SH-SY5Y (cell line): ENCODE measurements at regions not wholly inside any gene's neighbourhood (a gene's known extent, or its start where the extent isn't known, plus 50 kb on each side); places are given as distances from the start of the nearest gene placed in this dataset.

Source experiments
- GATA2 ChIP-seq: IDR thresholded peaks from 2 replicates; pipeline ENCODE4 v1.6.1; 2011; ENCODE audit warnings: mild to moderate bottlenecking, low read depth, low read length
- GATA3 ChIP-seq: IDR thresholded peaks from 2 replicates; pipeline ENCODE4 v1.6.1; 2011; ENCODE audit warnings: low read depth, mild to moderate bottlenecking, low read length, moderate library complexity

DNA sequence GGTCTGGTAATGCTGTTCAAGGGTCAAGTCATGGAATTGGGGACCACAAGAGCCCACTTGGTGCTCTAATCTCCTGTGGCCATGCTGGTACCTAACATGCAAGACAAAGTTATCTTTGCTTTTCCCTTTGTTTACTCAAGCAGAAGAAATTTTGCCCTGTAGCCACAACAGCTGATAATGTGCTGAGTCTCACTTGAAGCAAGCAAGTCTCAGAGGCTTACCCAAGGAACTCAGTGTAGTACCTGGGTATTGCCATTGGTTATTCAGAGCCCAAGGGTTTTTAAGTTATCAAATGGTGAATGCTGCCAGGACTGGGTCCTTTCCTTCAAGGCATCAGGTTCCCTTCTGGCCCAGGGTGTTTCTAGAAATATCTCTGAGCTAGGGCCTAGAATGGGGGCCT is 198.9 kb upstream of the RNPC3 start:
- TF ChIP-seq GATA2 (no peak), GATA3 (no peak)

DNA sequence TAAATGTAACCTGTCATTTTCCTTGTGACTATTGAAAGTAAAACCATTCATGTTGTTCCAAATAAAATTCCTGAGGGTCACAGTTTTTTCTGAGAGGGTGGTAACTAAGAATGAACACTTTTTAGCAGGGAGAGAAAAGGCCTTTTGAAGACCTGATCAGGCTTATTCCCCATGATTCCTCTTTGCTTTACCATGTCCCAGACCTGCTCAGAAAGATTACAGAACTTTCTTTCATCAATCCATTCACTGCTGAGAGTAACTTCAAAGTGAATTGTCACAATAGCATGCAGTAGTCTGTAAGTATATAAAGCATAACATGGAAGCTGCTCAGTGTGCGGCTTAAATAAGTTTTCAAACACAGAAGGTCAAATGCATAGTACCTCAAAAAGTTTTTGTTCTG is 201.5 kb upstream of the COL11A1 start:
- TF ChIP-seq GATA2 = no peak
- no peak for TF ChIP-seq GATA3

DNA sequence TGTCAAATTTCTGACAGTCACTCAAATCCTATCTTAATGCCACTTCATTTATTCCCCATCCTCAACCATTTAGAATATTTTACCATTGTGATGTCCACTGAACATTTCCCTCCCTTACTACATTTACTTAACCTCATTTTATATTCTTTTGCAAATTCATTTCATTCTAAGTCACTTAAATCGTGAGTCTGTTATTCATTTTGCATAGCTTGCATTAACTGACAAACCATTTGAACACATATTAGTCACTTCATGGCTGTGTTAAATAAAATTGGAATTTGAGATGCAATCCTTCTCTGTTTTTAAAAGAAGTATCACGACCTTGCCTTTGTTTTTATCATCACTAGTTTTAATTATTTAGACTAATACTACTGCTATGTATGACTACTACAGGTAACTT is 199.4 kb upstream of the COL11A1 start:
- TF ChIP-seq GATA2 (no peak), GATA3 (no peak)

DNA sequence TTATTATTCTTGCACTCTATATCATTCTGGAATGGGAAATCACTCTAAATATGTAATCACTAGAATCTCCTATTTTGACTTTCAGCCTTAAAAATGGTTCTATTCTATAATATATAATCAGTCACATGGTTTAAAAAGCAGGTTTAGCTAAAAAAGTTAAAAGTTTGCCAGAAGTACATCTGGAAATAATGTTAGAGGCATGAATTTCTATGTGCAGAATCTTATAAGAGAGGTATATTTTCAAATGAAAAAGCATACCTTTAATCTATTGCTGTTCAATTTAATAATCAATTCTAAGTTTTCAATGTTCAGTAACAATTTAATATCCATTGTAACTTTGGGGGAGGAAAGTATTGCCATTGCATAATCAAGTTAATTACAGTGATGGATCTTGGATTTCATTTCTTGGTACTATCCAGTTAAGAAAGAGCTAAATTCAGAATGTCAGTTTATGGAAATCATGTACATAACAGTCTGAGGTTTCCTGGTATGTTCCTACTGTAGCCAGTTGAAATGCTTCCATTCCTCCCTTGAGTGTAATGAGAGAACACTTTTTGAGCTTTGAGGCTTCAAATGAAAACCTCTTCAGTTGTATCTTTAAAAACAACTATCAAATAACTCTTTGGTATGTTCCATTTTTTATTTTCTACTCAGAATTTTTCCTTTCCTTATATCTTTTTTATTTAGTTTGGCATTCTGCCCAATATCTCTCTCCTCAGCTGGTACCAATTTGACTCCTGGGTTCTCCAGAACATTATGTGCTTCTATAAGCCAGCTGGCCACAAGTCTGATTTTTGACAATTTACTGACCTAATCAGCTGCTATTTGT is 175.7 kb upstream of the COL11A1 start:
- TF ChIP-seq GATA2 = no peak
- TF ChIP-seq GATA3 = no peak

DNA sequence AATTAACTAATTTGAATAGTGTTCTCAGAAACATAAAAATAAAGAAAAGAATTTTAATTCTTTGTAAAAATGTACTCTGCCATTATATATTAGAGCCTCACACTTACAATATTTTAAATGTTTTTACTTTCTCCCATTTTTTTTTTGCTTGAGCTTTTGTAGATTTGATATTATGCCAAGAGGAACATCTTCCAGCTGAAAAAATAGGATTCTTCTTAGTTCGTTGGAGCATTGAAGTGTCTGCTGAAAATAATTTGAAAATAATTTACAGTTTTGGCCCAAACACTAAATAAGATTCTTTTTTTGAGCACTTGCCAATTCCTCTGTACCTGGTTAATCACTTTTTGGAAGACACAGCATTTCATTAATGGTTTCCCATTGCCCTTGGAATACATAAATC is 175.0 kb upstream of the COL11A1 start:
- TF ChIP-seq GATA2 (no peak), GATA3 (no peak)

DNA sequence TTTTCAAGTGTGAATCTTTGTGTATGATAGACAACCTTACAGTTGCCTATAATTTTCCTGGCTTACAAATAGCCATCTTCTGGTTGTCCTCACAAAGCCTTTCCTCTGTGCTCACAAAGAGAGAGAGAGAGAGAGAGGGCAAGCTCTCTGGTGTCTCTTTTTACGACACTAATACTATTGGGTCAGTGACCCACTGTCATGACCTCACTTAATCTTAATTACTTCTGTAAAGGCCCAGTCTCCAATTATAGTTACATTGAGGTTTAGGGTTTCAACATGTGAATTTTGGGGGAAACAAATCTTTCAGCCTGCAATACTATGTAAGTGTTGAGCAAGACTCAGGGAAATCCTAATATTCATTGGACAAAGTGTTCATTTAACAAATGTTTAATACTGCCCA is 167.4 kb upstream of the COL11A1 start:
- TF ChIP-seq GATA2 = no peak
- TF ChIP-seq GATA3 = no peak

DNA sequence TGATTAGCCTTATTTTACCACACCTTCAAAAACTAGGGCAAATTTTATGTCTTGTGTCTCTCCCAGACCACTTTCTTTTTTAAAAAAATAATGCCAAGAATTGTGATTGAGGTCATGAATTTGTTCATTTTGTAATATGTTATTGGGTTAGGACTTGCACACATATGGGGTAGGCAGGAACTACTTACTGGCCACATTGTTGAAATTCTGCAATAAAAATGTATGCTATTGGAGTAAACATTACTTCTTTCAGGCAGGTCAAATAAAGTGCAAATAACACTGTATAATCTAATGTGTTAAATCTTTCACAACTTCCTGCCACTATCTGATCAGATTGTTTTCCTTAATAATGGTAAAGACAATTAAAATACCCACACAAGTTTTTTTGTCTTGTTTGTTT is 166.6 kb upstream of the COL11A1 start:
- TF ChIP-seq GATA2 (no peak), GATA3 (no peak)

DNA sequence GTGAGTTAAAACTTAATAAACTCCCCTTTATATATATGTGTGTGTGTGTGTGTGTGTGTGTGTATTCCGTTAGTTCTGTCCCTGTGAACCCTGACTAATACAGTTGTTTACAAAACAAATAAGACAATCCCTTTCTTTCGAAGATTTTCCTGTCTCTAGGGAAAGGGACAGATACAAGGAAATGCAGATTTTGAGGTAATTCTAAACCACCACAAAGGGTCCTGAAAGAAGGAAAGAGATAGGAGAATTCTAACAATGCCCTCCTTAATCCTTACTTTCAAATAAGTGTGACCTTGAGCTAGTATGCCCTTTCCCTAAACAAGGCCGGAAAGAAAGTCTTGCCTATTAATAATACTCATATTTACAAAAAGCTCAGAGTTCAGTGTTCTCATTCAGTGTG is 164.8 kb upstream of the COL11A1 start:
- TF ChIP-seq GATA2 (no peak), GATA3 (no peak)

DNA sequence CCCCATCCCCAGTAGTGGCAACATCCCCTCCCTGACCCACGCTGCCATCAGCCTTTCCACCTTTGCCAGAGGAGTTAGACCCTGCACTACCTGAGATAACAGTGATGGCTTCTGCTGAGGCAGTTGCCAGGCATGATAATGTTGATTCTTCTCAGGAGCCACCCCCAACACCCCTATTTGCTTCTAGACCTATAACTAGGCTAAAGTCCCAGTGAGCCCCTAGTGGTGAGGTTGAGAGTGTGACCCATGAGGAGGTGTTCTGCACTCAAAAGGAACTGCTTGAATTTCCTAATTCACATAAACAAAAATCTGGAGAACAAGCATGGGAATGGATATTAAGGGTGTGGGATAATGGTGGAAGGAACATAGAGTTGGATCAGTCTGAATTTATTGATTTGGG is 159.6 kb upstream of the COL11A1 start:
- TF ChIP-seq GATA3 (no peak), GATA2 (no peak)

DNA sequence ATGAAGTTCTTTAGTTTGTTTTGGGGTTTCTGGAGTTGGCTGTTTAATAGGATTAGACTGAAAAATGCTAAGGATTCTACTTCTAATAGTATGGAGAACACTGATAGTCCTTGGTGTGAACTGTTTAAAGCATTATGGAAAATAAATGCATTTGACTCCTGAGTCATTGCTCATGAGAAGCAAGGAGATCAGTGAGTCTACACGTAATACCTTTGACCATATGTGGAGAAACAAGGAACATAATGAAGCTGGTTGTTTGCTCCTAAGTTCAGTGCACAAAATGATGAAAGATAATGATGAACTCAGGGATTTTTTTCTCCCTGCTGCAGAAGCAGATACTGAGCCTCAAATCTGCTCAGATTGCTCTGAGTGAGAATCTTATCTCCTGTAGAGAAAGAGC is 158.9 kb upstream of the COL11A1 start:
- TF ChIP-seq GATA3 (no peak), GATA2 (no peak)

DNA sequence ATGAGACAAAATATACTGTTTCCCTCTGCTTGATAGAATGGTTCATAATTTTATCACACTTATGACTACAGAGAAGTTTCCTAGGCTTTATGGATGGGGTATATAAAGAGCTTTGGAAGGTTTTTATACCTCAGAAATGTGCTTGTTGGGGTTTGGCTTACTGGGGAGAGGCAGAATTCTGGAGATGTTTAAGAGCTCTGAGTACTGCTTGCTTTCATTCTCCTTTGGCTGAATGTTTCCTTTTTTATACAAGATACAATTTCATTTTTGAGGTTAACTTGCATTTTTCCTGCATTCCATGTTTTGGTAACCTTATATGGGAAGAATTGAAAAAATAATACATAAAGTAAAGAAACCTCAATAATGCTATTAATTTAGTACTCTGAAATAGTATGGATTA is 157.7 kb upstream of the COL11A1 start:
- no peak for TF ChIP-seq GATA2
- TF ChIP-seq GATA3 = no peak

DNA sequence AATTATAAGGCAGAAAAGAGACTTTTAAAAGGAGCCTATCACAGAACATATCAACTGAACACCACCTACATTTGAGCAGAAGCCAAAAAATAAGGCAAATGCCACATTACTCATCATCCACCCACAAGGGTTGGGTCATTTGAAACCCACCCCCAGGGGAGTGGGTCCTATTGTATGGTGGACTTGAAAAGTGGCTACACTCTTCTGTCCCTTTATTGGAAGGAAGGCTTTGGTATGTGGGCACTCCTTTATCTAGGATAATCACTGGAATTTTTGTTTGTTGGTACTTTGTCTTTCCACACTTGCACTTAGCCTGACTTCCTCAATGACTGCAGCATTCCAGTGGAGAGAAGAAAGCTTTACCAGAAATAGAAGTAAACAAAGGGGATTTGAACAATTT is 157.2 kb upstream of the COL11A1 start:
- no peak for TF ChIP-seq GATA3
- TF ChIP-seq GATA2 = no peak

DNA sequence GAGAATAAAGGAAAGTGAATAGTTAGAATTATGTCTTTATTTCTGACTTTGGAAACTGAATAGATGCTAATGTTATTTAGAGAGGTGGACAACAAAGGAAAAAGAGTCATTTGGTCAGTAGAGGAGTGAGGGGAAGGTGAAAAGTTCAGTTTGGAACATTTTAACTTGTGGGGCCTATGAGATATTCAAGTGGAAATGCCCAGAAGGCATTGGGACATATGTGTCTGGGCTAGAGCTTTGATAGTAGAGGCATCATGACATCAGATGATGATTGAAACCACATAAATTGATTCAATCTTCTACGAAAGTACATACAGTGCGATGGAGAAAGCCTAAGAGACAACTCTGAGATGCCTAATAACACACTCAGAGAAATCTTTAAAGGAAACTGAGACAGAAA is 151.7 kb upstream of the COL11A1 start:
- TF ChIP-seq GATA2 (no peak), GATA3 (no peak)

DNA sequence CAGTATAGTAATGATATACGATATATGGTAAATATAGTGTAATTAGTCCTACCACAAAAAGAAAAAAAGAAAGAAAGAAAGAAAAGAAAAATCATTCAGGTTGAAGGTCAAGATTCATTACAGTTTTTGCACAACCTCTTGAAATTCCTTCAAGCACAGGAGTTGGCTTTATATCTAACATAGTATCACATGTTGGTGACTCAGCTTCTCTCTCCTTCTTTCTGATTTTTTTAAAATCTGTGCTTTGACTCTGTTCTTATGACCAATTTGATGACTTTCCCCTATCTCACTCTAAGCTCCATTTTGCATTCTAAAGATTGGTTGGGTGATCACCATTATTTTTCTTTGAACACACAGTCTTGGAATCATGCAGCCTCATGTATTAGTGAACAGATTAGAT is 148.2 kb upstream of the COL11A1 start:
- TF ChIP-seq GATA2 = no peak
- no peak for TF ChIP-seq GATA3

DNA sequence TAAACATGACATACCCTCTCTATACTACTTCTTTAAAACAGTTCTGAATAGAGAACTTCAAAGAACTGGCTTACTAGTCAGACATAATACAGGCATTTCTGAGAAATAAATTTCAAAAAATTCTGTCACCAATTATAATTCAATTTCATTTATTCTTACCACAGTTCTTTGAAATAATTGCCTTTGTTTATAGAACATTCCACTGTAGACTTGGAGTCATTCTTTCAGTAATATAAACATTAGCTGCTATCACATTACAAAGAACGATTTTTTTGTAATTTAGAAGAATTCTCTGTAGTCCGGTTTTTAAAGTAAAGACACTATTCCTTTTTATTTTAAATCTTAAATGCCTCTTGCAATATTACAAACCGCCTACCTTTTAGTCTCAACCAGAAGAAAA is 146.4 kb upstream of the COL11A1 start:
- no peak for TF ChIP-seq GATA3
- no peak for TF ChIP-seq GATA2

DNA sequence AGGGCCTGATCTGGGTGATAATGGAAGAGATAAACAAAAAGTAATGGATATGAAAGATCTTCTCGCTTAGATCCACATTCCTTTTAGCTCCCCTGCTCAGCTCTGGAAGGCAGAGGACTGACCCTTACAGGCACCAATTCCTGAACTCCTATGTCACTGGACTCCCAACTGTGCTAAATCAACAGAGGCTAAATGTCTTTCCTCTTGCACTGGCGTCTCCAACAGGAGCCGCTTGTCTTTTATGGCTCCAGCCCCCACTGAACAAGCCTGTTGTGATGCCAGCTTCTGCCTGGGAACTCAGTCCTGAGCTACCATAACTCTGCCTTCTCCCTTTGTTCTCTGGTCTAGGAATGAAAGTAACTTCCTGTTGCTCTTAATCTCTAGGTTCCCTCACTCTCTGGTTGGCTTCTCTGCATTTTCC is 142.1 kb upstream of the COL11A1 start:
- no peak for TF ChIP-seq GATA3
- TF ChIP-seq GATA2 = no peak
